ENCODE measurements at regions not wholly inside any gene's neighbourhood (a gene's known extent, or its start where the extent isn't known, plus 50 kb on each side); places are given as distances from the start of the nearest gene placed in this dataset. TPM values are rescaled to one million over a fixed set of nuclear protein-coding genes. Genes with fewer than 3 reads are reported as not detected.

DNA sequence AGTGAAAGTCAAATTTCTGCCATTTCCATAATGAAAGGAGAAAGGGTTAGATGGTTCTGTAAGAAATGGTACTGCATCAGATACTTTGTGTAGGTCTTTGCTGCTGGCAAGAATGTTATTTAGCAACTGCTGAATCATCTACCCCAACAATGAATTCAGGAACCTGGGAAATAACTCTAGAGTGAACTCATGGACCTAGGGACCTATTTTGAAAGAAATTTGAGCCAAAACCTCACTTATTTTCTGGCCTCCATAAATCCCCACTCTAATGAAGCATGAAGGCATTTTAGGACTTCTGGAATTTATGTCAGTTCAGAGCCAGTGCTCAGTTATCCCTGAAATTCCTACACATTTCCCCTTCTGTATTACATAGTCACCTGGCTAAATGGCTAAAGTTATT, 50.9 kb upstream of the CPNE8 start:
- ATAC-seq = no peak
- no peaks in the 10 kb centered on the region for H4K20me1 ChIP-seq (replicated peaks; ENCODE audit: control insufficient read depth, insufficient read depth, low read length)
- intact Hi-C loops (cut with micrococcal nuclease) (no loop called here), in situ Hi-C loops (cut with MboI) (no loop called here)
- H3K9ac ChIP-seq (ENCODE audit: insufficient read depth in 1 of 2, low read depth in 2 of 2, low read length in 2 of 2) = no peak overlapping the region
- ChIA-PET CTCF (ENCODE audit: low intra/inter-chr PET ratio) (no interaction called here), POLR2A (no interaction called here)
- no peaks in the 10 kb centered on the region for H3K36me3 ChIP-seq (ENCODE audit: control insufficient read depth, insufficient read depth, low read length)
- H3K9me3 ChIP-seq (replicated peaks; ENCODE audit: control insufficient read depth, insufficient read depth, low read depth, low read length) = no peaks in the 10 kb centered on the region
- BruUV-seq (replicated peaks) = no TSS peak
- H3K79me2 ChIP-seq (ENCODE audit: control insufficient read depth, insufficient read depth, low read length) = no peaks in the 10 kb centered on the region
- no peaks in the 10 kb centered on the region for H3K27me3 ChIP-seq (ENCODE audit: control insufficient read depth in 2 of 2, insufficient read depth in 2 of 2, low read length in 2 of 2)
- no peaks in the 10 kb centered on the region for H3K4me1 ChIP-seq (replicated peaks in 1 of 2; ENCODE audit: control insufficient read depth in 2 of 2, insufficient read depth in 2 of 2, low read length in 2 of 2)
- no peak overlapping the region for H3K4me2 ChIP-seq (ENCODE audit: insufficient read depth, low read length)
- no peak overlapping the region for H2AFZ ChIP-seq (ENCODE audit: low read depth, low read length)
- H3K27ac ChIP-seq (ENCODE audit: extremely low read depth, low read depth, low read length) = no peak overlapping the region
- no peak for DNase-seq (ENCODE audit: extremely low read depth in 1 of 4, low spot score in 3 of 4)
- H3K9me1 ChIP-seq (ENCODE audit: control insufficient read depth, insufficient read depth, low read length) = no peaks in the 10 kb centered on the region
- FAIRE-seq = no peak
- H3K4me3 ChIP-seq = no peak overlapping the region
- TF ChIP-seq GABPA (tag; conservative IDR thresholded peaks at IDR 0.05; ENCODE audit: low read depth) (no peak), ZNF212 (CRISPR knock-in tag; IDR thresholded peaks at IDR 0.05) (no peak), ZNF830 (CRISPR knock-in tag; IDR thresholded peaks at IDR 0.05) (no peak)

Small RNA genes in the stretch of these regions (small RNA-seq; reads per million reads assigned to genes)
- not detected for gene AC084373.1

Measured in K562 (cell line).